ENCODE measurements at regions not wholly inside any gene's neighbourhood (a gene's known extent, or its start where the extent isn't known, plus 50 kb on each side); places are given as distances from the start of the nearest gene placed in this dataset.

DNA sequence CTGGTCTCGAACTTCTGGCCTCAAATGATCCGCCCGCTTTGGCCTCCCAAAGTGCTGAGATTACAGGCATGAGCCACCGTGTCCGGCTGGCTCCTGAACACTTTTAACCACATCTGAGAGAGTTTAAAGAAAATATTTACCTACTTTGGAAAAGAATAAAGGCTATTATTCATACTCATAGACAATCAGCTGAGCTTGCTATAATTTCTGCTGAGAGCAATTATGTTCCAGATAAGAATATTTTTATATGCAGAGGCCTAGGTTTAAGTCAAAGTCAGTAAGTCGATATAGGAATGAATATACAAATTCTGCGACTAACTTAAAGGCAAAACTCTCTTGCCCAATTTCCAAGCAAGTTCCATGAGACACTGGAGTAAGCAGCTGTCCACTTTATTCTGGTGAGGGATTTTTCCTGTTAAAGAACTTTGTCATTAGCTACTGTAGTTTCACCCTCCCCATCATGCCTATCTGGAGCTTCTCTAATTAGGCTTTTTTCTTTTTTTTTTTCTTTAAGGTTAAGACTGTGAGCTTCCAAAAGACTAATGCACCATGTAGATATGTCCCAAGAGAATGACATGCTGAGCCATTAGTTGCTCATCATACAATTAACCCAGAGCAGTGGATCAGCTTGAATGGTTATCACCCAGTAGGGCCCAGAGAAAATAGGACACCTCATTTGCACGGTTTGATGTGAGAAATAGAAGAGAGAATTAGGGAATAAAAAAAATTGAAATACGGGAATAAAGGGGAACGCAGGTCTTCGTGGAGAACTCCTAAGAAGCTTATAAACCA lies 260.1 kb downstream of the KCNE4 start (continued):
- no peak for TF ChIP-seq EGR1 (IDR thresholded peaks at IDR 0.05; ENCODE audit: borderline replicate concordance, low read depth, low read length)
- TF ChIP-seq, protein P1, sequence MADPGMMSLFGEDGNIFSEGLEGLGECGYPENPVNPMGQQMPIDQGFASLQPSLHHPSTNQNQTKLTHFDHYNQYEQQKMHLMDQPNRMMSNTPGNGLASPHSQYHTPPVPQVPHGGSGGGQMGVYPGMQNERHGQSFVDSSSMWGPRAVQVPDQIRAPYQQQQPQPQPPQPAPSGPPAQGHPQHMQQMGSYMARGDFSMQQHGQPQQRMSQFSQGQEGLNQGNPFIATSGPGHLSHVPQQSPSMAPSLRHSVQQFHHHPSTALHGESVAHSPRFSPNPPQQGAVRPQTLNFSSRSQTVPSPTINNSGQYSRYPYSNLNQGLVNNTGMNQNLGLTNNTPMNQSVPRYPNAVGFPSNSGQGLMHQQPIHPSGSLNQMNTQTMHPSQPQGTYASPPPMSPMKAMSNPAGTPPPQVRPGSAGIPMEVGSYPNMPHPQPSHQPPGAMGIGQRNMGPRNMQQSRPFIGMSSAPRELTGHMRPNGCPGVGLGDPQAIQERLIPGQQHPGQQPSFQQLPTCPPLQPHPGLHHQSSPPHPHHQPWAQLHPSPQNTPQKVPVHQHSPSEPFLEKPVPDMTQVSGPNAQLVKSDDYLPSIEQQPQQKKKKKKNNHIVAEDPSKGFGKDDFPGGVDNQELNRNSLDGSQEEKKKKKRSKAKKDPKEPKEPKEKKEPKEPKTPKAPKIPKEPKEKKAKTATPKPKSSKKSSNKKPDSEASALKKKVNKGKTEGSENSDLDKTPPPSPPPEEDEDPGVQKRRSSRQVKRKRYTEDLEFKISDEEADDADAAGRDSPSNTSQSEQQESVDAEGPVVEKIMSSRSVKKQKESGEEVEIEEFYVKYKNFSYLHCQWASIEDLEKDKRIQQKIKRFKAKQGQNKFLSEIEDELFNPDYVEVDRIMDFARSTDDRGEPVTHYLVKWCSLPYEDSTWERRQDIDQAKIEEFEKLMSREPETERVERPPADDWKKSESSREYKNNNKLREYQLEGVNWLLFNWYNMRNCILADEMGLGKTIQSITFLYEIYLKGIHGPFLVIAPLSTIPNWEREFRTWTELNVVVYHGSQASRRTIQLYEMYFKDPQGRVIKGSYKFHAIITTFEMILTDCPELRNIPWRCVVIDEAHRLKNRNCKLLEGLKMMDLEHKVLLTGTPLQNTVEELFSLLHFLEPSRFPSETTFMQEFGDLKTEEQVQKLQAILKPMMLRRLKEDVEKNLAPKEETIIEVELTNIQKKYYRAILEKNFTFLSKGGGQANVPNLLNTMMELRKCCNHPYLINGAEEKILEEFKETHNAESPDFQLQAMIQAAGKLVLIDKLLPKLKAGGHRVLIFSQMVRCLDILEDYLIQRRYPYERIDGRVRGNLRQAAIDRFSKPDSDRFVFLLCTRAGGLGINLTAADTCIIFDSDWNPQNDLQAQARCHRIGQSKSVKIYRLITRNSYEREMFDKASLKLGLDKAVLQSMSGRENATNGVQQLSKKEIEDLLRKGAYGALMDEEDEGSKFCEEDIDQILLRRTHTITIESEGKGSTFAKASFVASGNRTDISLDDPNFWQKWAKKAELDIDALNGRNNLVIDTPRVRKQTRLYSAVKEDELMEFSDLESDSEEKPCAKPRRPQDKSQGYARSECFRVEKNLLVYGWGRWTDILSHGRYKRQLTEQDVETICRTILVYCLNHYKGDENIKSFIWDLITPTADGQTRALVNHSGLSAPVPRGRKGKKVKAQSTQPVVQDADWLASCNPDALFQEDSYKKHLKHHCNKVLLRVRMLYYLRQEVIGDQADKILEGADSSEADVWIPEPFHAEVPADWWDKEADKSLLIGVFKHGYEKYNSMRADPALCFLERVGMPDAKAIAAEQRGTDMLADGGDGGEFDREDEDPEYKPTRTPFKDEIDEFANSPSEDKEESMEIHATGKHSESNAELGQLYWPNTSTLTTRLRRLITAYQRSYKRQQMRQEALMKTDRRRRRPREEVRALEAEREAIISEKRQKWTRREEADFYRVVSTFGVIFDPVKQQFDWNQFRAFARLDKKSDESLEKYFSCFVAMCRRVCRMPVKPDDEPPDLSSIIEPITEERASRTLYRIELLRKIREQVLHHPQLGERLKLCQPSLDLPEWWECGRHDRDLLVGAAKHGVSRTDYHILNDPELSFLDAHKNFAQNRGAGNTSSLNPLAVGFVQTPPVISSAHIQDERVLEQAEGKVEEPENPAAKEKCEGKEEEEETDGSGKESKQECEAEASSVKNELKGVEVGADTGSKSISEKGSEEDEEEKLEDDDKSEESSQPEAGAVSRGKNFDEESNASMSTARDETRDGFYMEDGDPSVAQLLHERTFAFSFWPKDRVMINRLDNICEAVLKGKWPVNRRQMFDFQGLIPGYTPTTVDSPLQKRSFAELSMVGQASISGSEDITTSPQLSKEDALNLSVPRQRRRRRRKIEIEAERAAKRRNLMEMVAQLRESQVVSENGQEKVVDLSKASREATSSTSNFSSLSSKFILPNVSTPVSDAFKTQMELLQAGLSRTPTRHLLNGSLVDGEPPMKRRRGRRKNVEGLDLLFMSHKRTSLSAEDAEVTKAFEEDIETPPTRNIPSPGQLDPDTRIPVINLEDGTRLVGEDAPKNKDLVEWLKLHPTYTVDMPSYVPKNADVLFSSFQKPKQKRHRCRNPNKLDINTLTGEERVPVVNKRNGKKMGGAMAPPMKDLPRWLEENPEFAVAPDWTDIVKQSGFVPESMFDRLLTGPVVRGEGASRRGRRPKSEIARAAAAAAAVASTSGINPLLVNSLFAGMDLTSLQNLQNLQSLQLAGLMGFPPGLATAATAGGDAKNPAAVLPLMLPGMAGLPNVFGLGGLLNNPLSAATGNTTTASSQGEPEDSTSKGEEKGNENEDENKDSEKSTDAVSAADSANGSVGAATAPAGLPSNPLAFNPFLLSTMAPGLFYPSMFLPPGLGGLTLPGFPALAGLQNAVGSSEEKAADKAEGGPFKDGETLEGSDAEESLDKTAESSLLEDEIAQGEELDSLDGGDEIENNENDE (IDR thresholded peaks at IDR 0.05; ENCODE audit: insufficient replicate concordance, low read length) = no peak
- no peak for TF ChIP-seq CREB1 (IDR thresholded peaks at IDR 0.05)
- TF ChIP-seq SIRT6 (IDR thresholded peaks at IDR 0.05; ENCODE audit: low read length) = no peak
- TF ChIP-seq JUN (IDR thresholded peaks at IDR 0.05; ENCODE audit: low read depth, low read length) = no peak
- TF ChIP-seq ZNF274 (IDR thresholded peaks at IDR 0.05; ENCODE audit: borderline replicate concordance, extremely low read depth, low read length) = no peak
- no peak for TF ChIP-seq CEBPB (IDR thresholded peaks at IDR 0.05; ENCODE audit: low read depth, low read length)

Measured in H1 (cell line).